ENCODE measurements at regions not wholly inside any gene's neighbourhood (a gene's known extent, or its start where the extent isn't known, plus 50 kb on each side); places are given as distances from the start of the nearest gene placed in this dataset.
"Not testable (repeated sequence)": the region's sequence is repeated elsewhere in the genome, so short reads cannot be mapped to it uniquely, and the experiment has no call there.

DNA sequence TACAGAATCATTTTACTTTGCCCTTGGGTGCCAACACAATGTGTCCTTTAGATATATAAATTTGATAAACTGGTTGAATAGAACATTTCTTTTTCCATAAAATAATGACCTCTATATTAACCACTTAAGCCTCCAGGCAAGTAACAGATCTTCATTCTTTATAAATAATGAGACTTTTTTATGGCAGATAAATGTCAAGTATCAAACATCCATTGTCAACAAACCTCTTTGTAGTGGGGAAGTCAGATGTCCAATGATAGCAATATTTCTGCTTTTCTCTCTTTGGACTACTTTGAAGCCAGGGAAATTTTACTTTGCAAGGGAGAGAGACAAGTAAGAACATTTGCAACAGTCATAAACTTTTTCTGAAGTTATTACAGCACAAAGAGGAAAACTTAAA is 841.2 kb downstream of the CDH8 start:
- no peak for DNase-seq (ENCODE audit: low read depth in 1 of 2, low spot score in 1 of 2)
- in situ Hi-C loops (cut with HindIII; ENCODE audit: low pct_unique_long_range_greater_than_20kb, low sequenced_read_pairs) = no loop called here
- no peak for TF ChIP-seq JUND (IDR thresholded peaks at IDR 0.05; ENCODE audit: low read depth)

DNA sequence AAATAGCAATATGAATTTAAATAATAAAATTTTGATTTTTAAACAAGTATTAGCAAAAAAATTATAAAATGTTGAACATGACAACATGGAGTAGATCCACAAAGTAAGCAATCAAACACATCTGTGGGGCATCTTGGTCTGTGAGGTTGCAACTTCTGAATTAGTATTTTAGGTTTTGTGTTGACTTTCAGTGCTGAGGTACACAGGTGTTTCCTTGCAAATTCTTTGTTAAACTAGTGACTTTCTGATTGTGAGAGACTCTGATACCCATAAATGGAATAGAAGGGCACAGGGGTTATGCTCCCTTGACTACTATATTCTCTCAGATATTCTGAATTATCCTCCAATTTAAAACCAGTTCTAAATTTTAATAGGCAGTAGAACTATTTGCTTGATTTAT is 841.7 kb downstream of the CDH8 start:
- TF ChIP-seq JUND (IDR thresholded peaks at IDR 0.05; ENCODE audit: low read depth) = no peak

DNA sequence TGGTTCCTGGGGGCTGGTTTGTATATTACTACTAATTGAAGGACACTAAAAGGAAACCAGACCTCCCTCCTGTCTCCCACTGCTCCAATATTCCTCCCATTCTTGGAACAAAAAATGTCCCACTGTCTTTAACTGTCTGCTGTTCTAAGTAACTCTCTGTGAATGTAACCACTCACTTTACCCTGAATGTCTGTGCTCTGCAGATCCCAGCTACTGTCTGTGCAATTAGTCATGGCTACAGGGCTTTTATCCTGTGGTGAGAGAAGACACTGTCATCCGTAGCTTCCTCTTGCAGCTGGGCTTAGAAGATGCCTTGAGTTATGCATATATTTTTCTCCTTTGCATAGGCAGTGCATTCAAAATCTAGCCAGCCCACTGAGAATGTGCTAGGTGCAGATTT is 853.8 kb downstream of the CDH8 start:
- in situ Hi-C loops (cut with HindIII; ENCODE audit: low pct_unique_long_range_greater_than_20kb, low sequenced_read_pairs) = no loop called here
- no peak for DNase-seq (ENCODE audit: low read depth in 1 of 2, low spot score in 1 of 2)
- TF ChIP-seq JUND (IDR thresholded peaks at IDR 0.05; ENCODE audit: low read depth) = no peak

More for the DNA sequence above, 841.7 kb downstream of the CDH8 start:
- DNase-seq (ENCODE audit: low read depth in 1 of 2, low spot score in 1 of 2) = no peak
- in situ Hi-C loops (cut with HindIII; ENCODE audit: low pct_unique_long_range_greater_than_20kb, low sequenced_read_pairs) = no loop called here

DNA sequence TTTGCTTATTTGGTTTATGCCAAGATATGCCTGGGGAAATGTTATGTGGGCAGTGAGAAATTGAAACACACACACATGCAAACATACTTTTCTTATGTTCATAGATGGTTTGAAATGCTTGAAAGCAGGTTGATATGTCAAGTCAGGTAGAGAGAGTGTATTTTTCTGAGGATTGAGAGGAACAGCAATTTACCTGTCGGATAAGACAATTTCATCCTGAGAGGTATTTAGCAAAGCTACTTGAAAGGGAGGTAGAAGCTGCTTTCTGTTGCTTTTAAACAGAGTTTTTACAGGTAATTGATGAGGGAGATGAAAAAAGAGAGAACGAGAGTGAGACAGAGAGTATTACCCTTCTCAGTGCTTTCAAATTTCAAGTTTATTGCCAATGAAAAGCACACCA is 854.3 kb downstream of the CDH8 start:
- in situ Hi-C loops (cut with HindIII; ENCODE audit: low pct_unique_long_range_greater_than_20kb, low sequenced_read_pairs) = no loop called here
- no peak for TF ChIP-seq JUND (IDR thresholded peaks at IDR 0.05; ENCODE audit: low read depth)
- DNase-seq (ENCODE audit: low read depth in 1 of 2, low spot score in 1 of 2) = no peak

DNA sequence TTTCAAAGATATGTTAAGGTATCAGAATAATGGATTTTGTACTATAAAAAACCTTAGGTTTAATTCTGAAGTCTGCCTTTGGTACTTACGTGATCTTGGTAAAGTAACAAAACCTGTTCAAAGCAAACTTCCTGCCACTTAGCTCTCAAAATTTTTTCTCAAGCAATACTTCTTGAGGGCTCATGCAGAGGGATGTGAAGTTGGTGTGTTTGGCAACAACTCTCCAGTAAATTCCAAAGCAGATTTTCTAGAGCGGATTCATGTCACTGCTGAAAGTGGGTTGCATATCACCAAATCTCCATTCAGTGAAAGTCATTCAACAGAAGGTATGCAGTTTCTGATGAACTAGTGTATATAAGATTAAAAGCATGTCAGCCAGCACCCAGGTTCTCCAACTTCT is 856.7 kb downstream of the CDH8 start:
- in situ Hi-C loops (cut with HindIII; ENCODE audit: low pct_unique_long_range_greater_than_20kb, low sequenced_read_pairs) = no loop called here
- DNase-seq (ENCODE audit: low read depth in 1 of 2, low spot score in 1 of 2) = no peak
- TF ChIP-seq JUND (IDR thresholded peaks at IDR 0.05; ENCODE audit: low read depth) = no peak

- in situ Hi-C loops (cut with HindIII; ENCODE audit: low pct_unique_long_range_greater_than_20kb, low sequenced_read_pairs) = no loop called here
- DNase-seq (ENCODE audit: low read depth in 1 of 2, low spot score in 1 of 2) = no peak
- TF ChIP-seq JUND (IDR thresholded peaks at IDR 0.05; ENCODE audit: low read depth) = no peak
Observed at GRCh38 chr16:61165797-61166196, 870.4 kb downstream of the CDH8 start.

GRCh38 chr16:61150351-61150750 is 885.9 kb downstream of the CDH8 start:
- no peak for TF ChIP-seq JUND (IDR thresholded peaks at IDR 0.05; ENCODE audit: low read depth)
- in situ Hi-C loops (cut with HindIII; ENCODE audit: low pct_unique_long_range_greater_than_20kb, low sequenced_read_pairs) = no loop called here
- no peak for DNase-seq (ENCODE audit: low read depth in 1 of 2, low spot score in 1 of 2)

DNA sequence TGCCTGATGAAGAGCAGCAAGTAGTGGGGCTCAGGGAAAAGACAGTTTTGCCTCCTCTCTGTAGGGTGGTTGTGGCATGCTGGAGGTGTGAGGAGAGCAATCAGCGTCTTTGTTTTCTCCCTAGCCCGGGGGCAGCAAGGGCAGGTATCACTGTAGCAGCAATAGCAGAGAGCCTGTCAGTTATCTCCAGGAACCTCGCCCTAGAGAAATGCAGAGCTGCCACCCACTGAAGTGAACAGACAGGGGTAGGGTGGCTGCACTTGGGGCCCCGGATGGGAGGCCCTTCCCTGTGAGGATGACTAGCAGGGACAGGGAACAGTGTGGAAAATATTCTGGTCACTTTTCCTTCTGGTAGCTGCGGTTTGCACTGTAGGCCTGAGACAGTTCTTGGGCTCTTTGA is 886.5 kb downstream of the CDH8 start:
- no peak for DNase-seq (ENCODE audit: low read depth in 1 of 2, low spot score in 1 of 2)
- TF ChIP-seq JUND (IDR thresholded peaks at IDR 0.05; ENCODE audit: low read depth) = no peak
- in situ Hi-C loops (cut with HindIII; ENCODE audit: low pct_unique_long_range_greater_than_20kb, low sequenced_read_pairs) = no loop called here

- no peak for TF ChIP-seq JUND (IDR thresholded peaks at IDR 0.05; ENCODE audit: low read depth)
- DNase-seq (ENCODE audit: low read depth in 1 of 2, low spot score in 1 of 2) = no peak
- in situ Hi-C loops (cut with HindIII; ENCODE audit: low pct_unique_long_range_greater_than_20kb, low sequenced_read_pairs) = no loop called here
Observed at GRCh38 chr16:61148930-61149329, 887.3 kb downstream of the CDH8 start.

DNA sequence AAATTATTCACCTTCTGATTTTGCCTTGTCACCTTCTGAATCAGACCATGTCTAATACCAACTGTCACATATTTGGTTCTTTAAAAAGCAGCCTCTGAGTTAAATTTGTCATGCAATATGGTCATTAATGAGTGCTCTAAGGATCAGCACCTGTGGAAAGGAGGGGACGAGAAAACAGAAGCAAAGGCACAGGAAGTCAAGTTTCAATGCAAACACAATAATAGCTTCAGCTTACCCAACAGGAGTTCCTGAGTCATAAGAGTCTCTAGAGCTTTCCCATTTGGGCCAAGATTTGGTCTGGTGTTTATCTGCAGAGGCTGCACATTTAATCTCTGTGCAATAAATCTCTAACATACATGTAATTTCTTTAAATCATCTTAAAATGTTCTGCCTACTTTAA is 889.8 kb downstream of the CDH8 start:
- TF ChIP-seq JUND (IDR thresholded peaks at IDR 0.05; ENCODE audit: low read depth) = no peak
- in situ Hi-C loops (cut with HindIII; ENCODE audit: low pct_unique_long_range_greater_than_20kb, low sequenced_read_pairs) = no loop called here
- no peak for DNase-seq (ENCODE audit: low read depth in 1 of 2, low spot score in 1 of 2)

- no peak for DNase-seq (ENCODE audit: low read depth in 1 of 2, low spot score in 1 of 2)
- in situ Hi-C loops (cut with HindIII; ENCODE audit: low pct_unique_long_range_greater_than_20kb, low sequenced_read_pairs) = no loop called here
- TF ChIP-seq JUND (IDR thresholded peaks at IDR 0.05; ENCODE audit: low read depth) = no peak
Observed at GRCh38 chr16:61131447-61131846, 904.8 kb downstream of the CDH8 start.

GRCh38 chr16:61128545-61129323 is 907.5 kb downstream of the CDH8 start:
- in situ Hi-C loops (cut with HindIII; ENCODE audit: low pct_unique_long_range_greater_than_20kb, low sequenced_read_pairs) = no loop called here
- TF ChIP-seq JUND (IDR thresholded peaks at IDR 0.05; ENCODE audit: low read depth) = no peak
- DNase-seq (ENCODE audit: low read depth in 1 of 2, low spot score in 1 of 2) = no peak

DNA sequence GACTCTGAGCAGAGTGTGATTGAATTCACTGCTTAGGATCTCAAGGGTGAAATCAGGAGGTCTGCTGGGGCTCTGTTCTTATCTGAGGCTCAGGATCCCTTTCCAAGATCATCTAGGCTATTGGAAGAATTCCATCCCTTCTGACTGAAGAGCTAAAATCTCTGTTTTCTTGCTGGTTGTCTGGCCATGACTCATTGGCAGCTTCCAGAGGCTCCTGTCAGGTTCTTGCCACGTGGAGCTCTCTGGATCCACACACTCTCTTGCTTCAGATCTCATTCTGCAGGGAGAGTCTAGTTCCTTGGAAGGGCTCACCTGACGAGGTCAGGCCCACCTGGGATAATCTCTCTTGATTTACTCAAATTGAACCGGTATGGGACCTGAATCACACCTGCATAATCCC is 930.7 kb downstream of the CDH8 start:
- in situ Hi-C loops (cut with HindIII; ENCODE audit: low pct_unique_long_range_greater_than_20kb, low sequenced_read_pairs) = no loop called here
- no peak for TF ChIP-seq JUND (IDR thresholded peaks at IDR 0.05; ENCODE audit: low read depth)
- DNase-seq (ENCODE audit: low read depth in 1 of 2, low spot score in 1 of 2) = no peak

GRCh38 chr16:61098505-61098904 is 937.7 kb downstream of the CDH8 start:
- no peak for TF ChIP-seq JUND (IDR thresholded peaks at IDR 0.05; ENCODE audit: low read depth)
- in situ Hi-C loops (cut with HindIII; ENCODE audit: low pct_unique_long_range_greater_than_20kb, low sequenced_read_pairs) = no loop called here
- DNase-seq (ENCODE audit: low read depth in 1 of 2, low spot score in 1 of 2) = no peak

DNA sequence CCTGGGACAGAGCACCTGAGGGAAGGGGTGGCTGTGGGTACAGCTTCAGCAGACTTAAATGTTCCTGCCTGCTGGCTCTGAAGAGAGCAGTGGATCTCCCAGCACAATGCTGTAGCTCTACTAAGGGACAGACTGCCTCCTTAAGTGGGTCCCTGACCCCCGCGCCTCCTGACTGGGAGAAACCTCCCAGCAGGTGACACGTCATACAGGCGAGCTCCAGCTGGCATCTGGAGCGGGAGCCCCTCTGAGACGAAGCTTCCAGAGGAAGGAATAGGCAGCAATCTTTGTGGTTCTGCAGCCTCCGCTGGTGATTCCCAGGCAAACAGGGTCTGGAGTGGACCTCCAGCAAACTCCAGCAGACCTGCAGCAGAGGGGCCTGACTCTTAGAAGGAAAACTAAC is 944.9 kb downstream of the CDH8 start:
- DNase-seq (ENCODE audit: low read depth in 1 of 2, low spot score in 1 of 2); in situ Hi-C loops (cut with HindIII; ENCODE audit: low pct_unique_long_range_greater_than_20kb, low sequenced_read_pairs): not testable (repeated sequence)
